ENCODE measurements at regions not wholly inside any gene's neighbourhood (a gene's known extent, or its start where the extent isn't known, plus 50 kb on each side); places are given as distances from the start of the nearest gene placed in this dataset.
"Not testable (repeated sequence)": the region's sequence is repeated elsewhere in the genome, so short reads cannot be mapped to it uniquely, and the experiment has no call there.

GRCh38 chr2:31765078-31765945 is 184.6 kb upstream of the SRD5A2 start:
- 0 out of 3 replicates have a peak, but pooled peaks cover 6% of the 10 kb centered on the region for H3K9me3 ChIP-seq
- POLR2A ChIA-PET = no interaction called here
- H3K4me3 ChIP-seq = no peak overlapping the region
- no peaks in the 10 kb centered on the region for H3K4me1 ChIP-seq
- no peak overlapping the region for H3K4me2 ChIP-seq
- FAIRE-seq (peak; percentile 28), ATAC-seq (no peak), DNase-seq (ENCODE audit: low read depth in 1 of 2, low spot score in 1 of 2) (no peak)
- WGBS (ENCODE audit: missing lambda C conversion rate) = 30% methylated on average over 2 of the region's 2 CpGs
- CTCF ChIA-PET = interaction anchor here (1.0 kb wide), 1 partner anchor 8 kb away, joined by 3 read pairs; no protein-coding TSS in a partner anchor
- no peak for TF ChIP-seq JUN (IDR thresholded peaks at IDR 0.05)
- no peak for TF ChIP-seq BCL3 (IDR thresholded peaks at IDR 0.05)
- H3K27ac ChIP-seq = no peak overlapping the region

GRCh38 chr2:31764169-31764568 is 183.4 kb upstream of the SRD5A2 start:
- no peak overlapping the region for H3K27ac ChIP-seq
- CTCF ChIA-PET = interaction anchor here (1.0 kb wide), 1 partner anchor 9 kb away, joined by 3 read pairs; no protein-coding TSS in a partner anchor
- FAIRE-seq = no peak
- no peak for TF ChIP-seq ZFP36 (IDR thresholded peaks at IDR 0.05; ENCODE audit: borderline replicate concordance, partially characterized antibody)
- no peak for TF ChIP-seq BCL3 (IDR thresholded peaks at IDR 0.05)
- TF ChIP-seq PHF8 (IDR thresholded peaks at IDR 0.05; ENCODE audit: borderline replicate concordance, low read depth) = no peak
- no peak for TF ChIP-seq HEYL (CRISPR knock-in tag; IDR thresholded peaks at IDR 0.05)
- TF ChIP-seq RAD21 (conservative IDR thresholded peaks at IDR 0.05 in 1 of 2, IDR thresholded peaks at IDR 0.05 in 1 of 2) = no peak
- no peak for TF ChIP-seq POLR2A (IDR thresholded peaks at IDR 0.05; ENCODE audit: low read length)
- no peak for TF ChIP-seq PBX3 (IDR thresholded peaks at IDR 0.05)
- no peak for TF ChIP-seq RNF2 (IDR thresholded peaks at IDR 0.05; ENCODE audit: borderline replicate concordance, low read depth)
- TF ChIP-seq ATOH8 (CRISPR knock-in tag; IDR thresholded peaks at IDR 0.05; ENCODE audit: low read depth) = no peak
- no peak for TF ChIP-seq JUNB (IDR thresholded peaks at IDR 0.05)
- no peak for TF ChIP-seq NPAS2 (CRISPR knock-in tag; IDR thresholded peaks at IDR 0.05; ENCODE audit: borderline replicate concordance)
- DNase-seq (ENCODE audit: low read depth in 1 of 2, low spot score in 1 of 2) = no peak
- no peak overlapping the region for H3K4me2 ChIP-seq
- H3K4me3 ChIP-seq = no peak overlapping the region
- no peak for ATAC-seq
- no peaks in the 10 kb centered on the region for H3K4me1 ChIP-seq
- 71% methylated on average over 2 of the region's 2 CpGs for WGBS (ENCODE audit: missing lambda C conversion rate)
- POLR2A ChIA-PET = no interaction called here
- H3K9me3 ChIP-seq = 0 out of 3 replicates have a peak, but pooled peaks cover 9% of the 10 kb centered on the region

GRCh38 chr2:31762085-31762484 is 181.3 kb upstream of the SRD5A2 start:
- Histone ChIP-seq H3K4me1 (no peaks in the 10 kb centered on the region), H3K9me3 (0 out of 3 replicates have a peak, but pooled peaks cover 9% of the 10 kb centered on the region), H3K27ac (no peak overlapping the region), H3K4me3 (no peak overlapping the region), H3K4me2 (no peak overlapping the region)
- ATAC-seq (peak; percentile 56 to 64; a peak in 3 of 6 replicates), FAIRE-seq (no peak), DNase-seq (ENCODE audit: low read depth in 1 of 2, low spot score in 1 of 2) (no peak)
- no peak for TF ChIP-seq JUNB (IDR thresholded peaks at IDR 0.05)
- peak in 1 of 2 experiments; percentile 34; a peak in 1 of 5 replicates for TF ChIP-seq RAD21 (conservative IDR thresholded peaks at IDR 0.05 in 1 of 2, IDR thresholded peaks at IDR 0.05 in 1 of 2)
- ChIA-PET POLR2A (no interaction called here), CTCF (interaction anchor here (1.3 to 2.0 kb wide), 2 partner anchors 14 to 15 kb away, joined by 3 to 4 read pairs; no protein-coding TSS in a partner anchor)
- WGBS (ENCODE audit: missing lambda C conversion rate) = 0% methylated on average over 2 of the region's 2 CpGs

DNA sequence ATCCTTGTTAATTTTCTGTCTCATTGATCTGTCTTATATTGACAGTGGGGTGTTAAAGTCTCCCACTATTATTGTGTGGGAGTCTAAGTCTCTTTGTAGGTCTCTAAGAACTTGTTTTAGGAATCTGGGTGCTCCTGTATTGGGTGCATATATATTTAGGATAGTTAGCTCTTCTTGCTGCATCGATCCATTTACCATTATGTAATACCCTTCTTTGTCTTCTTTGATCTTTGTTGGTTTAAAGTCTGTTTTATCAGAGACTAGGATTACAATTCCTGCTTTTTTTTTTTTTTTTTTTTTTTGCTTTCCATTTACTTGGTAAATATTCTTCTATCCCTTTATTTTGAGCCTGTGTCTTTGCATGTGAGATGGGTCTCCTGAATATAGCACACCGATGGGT is 176.6 kb upstream of the SRD5A2 start:
- H3K4me3 ChIP-seq; H3K27ac ChIP-seq; H3K4me1 ChIP-seq; H3K4me2 ChIP-seq; DNase-seq (ENCODE audit: low read depth in 1 of 2, low spot score in 1 of 2); ATAC-seq; FAIRE-seq; POLR2A ChIA-PET: not testable (repeated sequence)
- H3K9me3 ChIP-seq = peaks cover 21% of the 10 kb centered on the region; the same call in 1 of the 3 replicates
- CTCF ChIA-PET = interaction anchor here (0.7 kb wide), 1 partner anchor 21 kb away, joined by 4 read pairs; no protein-coding TSS in a partner anchor
- WGBS (ENCODE audit: missing lambda C conversion rate) = 45% methylated on average over 2 of the region's 2 CpGs

- FAIRE-seq; H3K4me2 ChIP-seq; H3K4me3 ChIP-seq; H3K4me1 ChIP-seq; POLR2A ChIA-PET; H3K27ac ChIP-seq; ATAC-seq; DNase-seq (ENCODE audit: low read depth in 1 of 2, low spot score in 1 of 2): not testable (repeated sequence)
- WGBS (ENCODE audit: missing lambda C conversion rate) = 37% methylated on average over 10 of the region's 13 CpGs
- H3K9me3 ChIP-seq = peaks cover 21% of the 10 kb centered on the region
- CTCF ChIA-PET = interaction anchor here (0.6 kb wide), 1 partner anchor 1036 kb away, joined by 3 read pairs; no protein-coding TSS in a partner anchor
These were observed 168.0 kb upstream of the SRD5A2 start for GRCh38 chr2:31748746-31749145.

All from A549 (cell line).